ENCODE measurements at regions not wholly inside any gene's neighbourhood (a gene's known extent, or its start where the extent isn't known, plus 50 kb on each side); places are given as distances from the start of the nearest gene placed in this dataset.
"Not testable (repeated sequence)": the region's sequence is repeated elsewhere in the genome, so short reads cannot be mapped to it uniquely, and the experiment has no call there.

DNA sequence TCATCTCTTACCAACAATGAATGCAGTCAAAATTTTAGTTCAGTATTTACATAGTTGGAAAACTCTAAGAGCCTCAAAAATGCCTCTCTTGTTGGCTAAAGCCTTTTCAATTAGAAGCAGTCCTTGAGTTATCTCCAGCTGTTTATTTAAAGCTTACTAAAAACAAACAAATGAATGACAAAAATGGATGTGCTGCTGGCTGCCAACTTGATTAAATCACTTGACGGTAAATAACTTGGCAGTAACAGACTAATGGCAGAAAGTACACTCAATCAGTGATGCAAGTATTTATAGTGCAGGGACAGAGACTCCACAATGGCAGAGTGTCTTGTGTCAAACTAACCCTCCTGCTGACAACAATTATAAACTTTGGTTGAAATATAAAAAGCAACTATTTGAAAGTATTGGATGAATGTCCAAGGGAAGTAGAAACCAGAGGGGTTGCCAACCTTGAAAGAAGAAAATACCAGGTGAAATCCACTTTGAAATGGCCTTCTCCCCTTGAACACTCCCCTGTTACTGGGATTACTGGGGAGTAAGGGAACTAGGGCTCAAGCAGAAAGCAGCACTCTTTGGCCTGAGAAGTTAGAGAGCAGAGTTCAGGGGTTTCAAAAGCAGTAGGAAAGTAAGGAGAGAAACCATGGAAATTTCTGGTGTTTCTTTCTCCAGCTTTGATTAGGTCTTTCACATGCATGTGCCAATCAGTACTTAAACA lies 245.2 kb upstream of the SPHKAP start:
- TF ChIP-seq EZH2phosphoT487 (IDR thresholded peaks at IDR 0.05; ENCODE audit: insufficient read depth, low read depth), result no peak
- no peak for TF ChIP-seq EZH2 (IDR thresholded peaks at IDR 0.05; ENCODE audit: insufficient read depth, poor library complexity, severe bottlenecking)
- H3K9me2 ChIP-seq (ENCODE audit: insufficient read depth), result no peaks in the 10 kb centered on the region
- H3K27me3 ChIP-seq (replicated peaks; ENCODE audit: insufficient read depth), result no peaks in the 10 kb centered on the region
- in situ Hi-C loops (cut with MboI), result no loop called here
- H3K4me1 ChIP-seq (ENCODE audit: insufficient read depth), result no peaks in the 10 kb centered on the region
- H3K27ac ChIP-seq, result no peak overlapping the region
- no peak overlapping the region for H3K9ac ChIP-seq
- H3K4me3 ChIP-seq, result no peak overlapping the region
- DNase-seq, result no peak
- no peak overlapping the region for H2AFZ ChIP-seq
- 0 to 3% methylated on average over 1 of the region's 1 CpG for WGBS, 2 experiments (ENCODE audit: low coverage in 1 of 2, low lambda C conversion rate in 2 of 2, missing lambda C conversion rate in 2 of 2)
- H3K9me3 ChIP-seq (ENCODE audit: low read depth), result no peaks in the 10 kb centered on the region
- H3K36me3 ChIP-seq (ENCODE audit: low read depth), result no peaks in the 10 kb centered on the region
- H3K79me2 ChIP-seq (ENCODE audit: insufficient read depth), result no peaks in the 10 kb centered on the region
- no peaks in the 10 kb centered on the region for H3F3A ChIP-seq (ENCODE audit: insufficient read depth)
- no peaks in the 10 kb centered on the region for H4K20me1 ChIP-seq (ENCODE audit: insufficient read depth)
- no peak overlapping the region for H3K4me2 ChIP-seq (ENCODE audit: unreplicated experiment)

- H3K79me2 ChIP-seq (ENCODE audit: insufficient read depth); H2AFZ ChIP-seq; H4K20me1 ChIP-seq (ENCODE audit: insufficient read depth); H3K9me2 ChIP-seq (ENCODE audit: insufficient read depth); H3K9ac ChIP-seq; H3F3A ChIP-seq (ENCODE audit: insufficient read depth); H3K4me1 ChIP-seq (ENCODE audit: insufficient read depth); H3K27ac ChIP-seq; DNase-seq; H3K4me2 ChIP-seq (ENCODE audit: unreplicated experiment); in situ Hi-C loops (cut with MboI); H3K27me3 ChIP-seq (replicated peaks; ENCODE audit: insufficient read depth); H3K36me3 ChIP-seq (ENCODE audit: low read depth); H3K9me3 ChIP-seq (ENCODE audit: low read depth); H3K4me3 ChIP-seq: not testable (repeated sequence)
- WGBS, 2 experiments (ENCODE audit: low coverage in 1 of 2, low lambda C conversion rate in 2 of 2, missing lambda C conversion rate in 2 of 2), result 73 to 79% methylated on average over 29 to 31 of the region's 31 CpGs
These were observed 244.0 kb upstream of the SPHKAP start for GRCh38 chr2:228425411-228426060.

DNA sequence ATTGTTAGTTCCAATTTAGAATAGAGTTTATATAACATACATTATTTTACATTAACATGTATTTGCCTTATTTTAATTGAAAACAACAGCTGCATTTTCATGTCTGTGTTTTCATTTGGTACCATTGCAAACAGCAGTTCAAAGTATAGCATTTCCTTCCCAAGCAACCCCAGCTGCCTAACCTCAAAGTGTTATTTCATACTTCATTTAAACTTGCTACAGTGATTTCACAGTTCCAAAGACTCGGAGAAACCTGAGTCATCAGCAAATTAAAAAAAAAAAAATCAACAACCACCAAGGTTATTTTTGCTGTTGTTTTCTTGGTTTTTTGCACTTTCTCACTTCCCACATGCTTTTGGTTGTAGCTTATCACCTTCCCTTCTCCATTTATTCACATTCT lies 236.5 kb upstream of the SPHKAP start:
- in situ Hi-C loops (cut with MboI), result no loop called here

DNA sequence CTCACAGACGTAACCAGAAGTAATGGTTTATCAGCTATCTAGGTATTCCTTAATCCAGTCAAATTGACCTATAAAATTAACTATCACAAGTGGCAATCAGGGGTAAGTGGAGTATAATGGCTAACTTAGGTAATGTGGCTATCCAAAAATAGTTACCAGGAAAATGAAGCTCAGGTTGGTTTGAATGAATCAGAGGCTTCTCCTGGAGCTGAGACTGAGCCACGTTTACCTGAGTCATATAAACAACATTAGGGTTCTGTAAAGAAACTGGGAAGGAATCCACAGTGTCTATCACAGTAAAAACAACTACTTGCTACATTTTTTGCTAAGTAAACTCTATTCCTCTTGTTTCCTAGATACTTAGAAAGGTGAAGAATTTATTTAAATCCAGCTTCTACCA lies 236.0 kb upstream of the SPHKAP start:
- no peaks in the 10 kb centered on the region for H3K27me3 ChIP-seq (replicated peaks; ENCODE audit: insufficient read depth)
- DNase-seq, result peak; percentile 41
- no peaks in the 10 kb centered on the region for H3K4me1 ChIP-seq (ENCODE audit: insufficient read depth)
- H3K36me3 ChIP-seq (ENCODE audit: low read depth), result no peaks in the 10 kb centered on the region
- H3K79me2 ChIP-seq (ENCODE audit: insufficient read depth), result no peaks in the 10 kb centered on the region
- H3K4me3 ChIP-seq, result no peak overlapping the region
- in situ Hi-C loops (cut with MboI), result no loop called here
- no peaks in the 10 kb centered on the region for H3K9me3 ChIP-seq (ENCODE audit: low read depth)
- no peaks in the 10 kb centered on the region for H3F3A ChIP-seq (ENCODE audit: insufficient read depth)
- no peaks in the 10 kb centered on the region for H3K9me2 ChIP-seq (ENCODE audit: insufficient read depth)
- no peaks in the 10 kb centered on the region for H4K20me1 ChIP-seq (ENCODE audit: insufficient read depth)
- H2AFZ ChIP-seq, result no peak overlapping the region
- WGBS, 2 experiments (ENCODE audit: low coverage in 1 of 2, low lambda C conversion rate in 2 of 2, missing lambda C conversion rate in 2 of 2), result 33 to 37% methylated on average over 2 of the region's 2 CpGs
- no peak overlapping the region for H3K4me2 ChIP-seq (ENCODE audit: unreplicated experiment)
- H3K27ac ChIP-seq, result no peak overlapping the region
- H3K9ac ChIP-seq, result no peak overlapping the region
- TF ChIP-seq EZH2 (IDR thresholded peaks at IDR 0.05; ENCODE audit: insufficient read depth, poor library complexity, severe bottlenecking) (no peak), EZH2phosphoT487 (IDR thresholded peaks at IDR 0.05; ENCODE audit: insufficient read depth, low read depth) (no peak)

More for the DNA sequence above, 236.5 kb upstream of the SPHKAP start:
- no peaks in the 10 kb centered on the region for H3K79me2 ChIP-seq (ENCODE audit: insufficient read depth)
- no peak for TF ChIP-seq EZH2phosphoT487 (IDR thresholded peaks at IDR 0.05; ENCODE audit: insufficient read depth, low read depth)
- no peak for TF ChIP-seq EZH2 (IDR thresholded peaks at IDR 0.05; ENCODE audit: insufficient read depth, poor library complexity, severe bottlenecking)
- no peak overlapping the region for H3K9ac ChIP-seq
- no peak overlapping the region for H2AFZ ChIP-seq
- H3K4me3 ChIP-seq, result no peak overlapping the region
- no peaks in the 10 kb centered on the region for H3F3A ChIP-seq (ENCODE audit: insufficient read depth)
- no peaks in the 10 kb centered on the region for H4K20me1 ChIP-seq (ENCODE audit: insufficient read depth)
- no peaks in the 10 kb centered on the region for H3K27me3 ChIP-seq (replicated peaks; ENCODE audit: insufficient read depth)
- DNase-seq, result peak; percentile 37
- no peaks in the 10 kb centered on the region for H3K36me3 ChIP-seq (ENCODE audit: low read depth)
- no peaks in the 10 kb centered on the region for H3K9me3 ChIP-seq (ENCODE audit: low read depth)
- H3K4me2 ChIP-seq (ENCODE audit: unreplicated experiment), result no peak overlapping the region
- no peak overlapping the region for H3K27ac ChIP-seq
- 4 to 13% methylated on average over 1 of the region's 1 CpG for WGBS, 2 experiments (ENCODE audit: low coverage in 1 of 2, low lambda C conversion rate in 2 of 2, missing lambda C conversion rate in 2 of 2)
- no peaks in the 10 kb centered on the region for H3K4me1 ChIP-seq (ENCODE audit: insufficient read depth)
- H3K9me2 ChIP-seq (ENCODE audit: insufficient read depth), result no peaks in the 10 kb centered on the region
